ENCODE measurements at regions not wholly inside any gene's neighbourhood (a gene's known extent, or its start where the extent isn't known, plus 50 kb on each side); places are given as distances from the start of the nearest gene placed in this dataset.

DNA sequence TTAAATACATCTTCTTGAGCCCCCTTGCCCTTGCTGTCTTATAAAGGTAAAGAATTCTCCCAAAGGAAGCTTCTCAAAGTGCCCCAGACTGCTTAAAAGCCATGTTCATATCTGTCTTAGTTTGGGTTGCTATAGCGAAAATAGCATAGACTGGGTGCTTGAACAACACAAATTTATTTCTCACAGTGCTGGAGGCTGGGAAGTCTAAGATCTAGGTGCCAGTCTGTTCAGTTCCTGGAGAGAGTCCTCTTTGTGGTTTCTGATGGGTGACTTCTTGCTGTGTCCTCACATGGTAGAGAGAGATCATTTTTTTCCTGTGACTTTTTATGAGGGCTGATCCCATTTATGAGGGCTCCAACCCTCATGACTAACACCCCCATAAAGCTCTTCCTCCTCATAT is 486.7 kb upstream of the ADAMTS16 start:
- no peak for TF ChIP-seq POLR2A (IDR thresholded peaks at IDR 0.05; ENCODE audit: low read depth)
- TF ChIP-seq, protein P1, sequence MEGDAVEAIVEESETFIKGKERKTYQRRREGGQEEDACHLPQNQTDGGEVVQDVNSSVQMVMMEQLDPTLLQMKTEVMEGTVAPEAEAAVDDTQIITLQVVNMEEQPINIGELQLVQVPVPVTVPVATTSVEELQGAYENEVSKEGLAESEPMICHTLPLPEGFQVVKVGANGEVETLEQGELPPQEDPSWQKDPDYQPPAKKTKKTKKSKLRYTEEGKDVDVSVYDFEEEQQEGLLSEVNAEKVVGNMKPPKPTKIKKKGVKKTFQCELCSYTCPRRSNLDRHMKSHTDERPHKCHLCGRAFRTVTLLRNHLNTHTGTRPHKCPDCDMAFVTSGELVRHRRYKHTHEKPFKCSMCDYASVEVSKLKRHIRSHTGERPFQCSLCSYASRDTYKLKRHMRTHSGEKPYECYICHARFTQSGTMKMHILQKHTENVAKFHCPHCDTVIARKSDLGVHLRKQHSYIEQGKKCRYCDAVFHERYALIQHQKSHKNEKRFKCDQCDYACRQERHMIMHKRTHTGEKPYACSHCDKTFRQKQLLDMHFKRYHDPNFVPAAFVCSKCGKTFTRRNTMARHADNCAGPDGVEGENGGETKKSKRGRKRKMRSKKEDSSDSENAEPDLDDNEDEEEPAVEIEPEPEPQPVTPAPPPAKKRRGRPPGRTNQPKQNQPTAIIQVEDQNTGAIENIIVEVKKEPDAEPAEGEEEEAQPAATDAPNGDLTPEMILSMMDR (IDR thresholded peaks at IDR 0.05): no peak
- no peak for TF ChIP-seq POLR2AphosphoS5 (IDR thresholded peaks at IDR 0.05)
